Neural progenitor cell (in vitro differentiated cells): ENCODE measurements at regions not wholly inside any gene's neighbourhood (a gene's known extent, or its start where the extent isn't known, plus 50 kb on each side); places are given as distances from the start of the nearest gene placed in this dataset.

Experiments used
- DNase-seq: peaks from one replicate; pipeline ENCODE4 v3.0.0-alpha.2; 2016; ENCODE audit warnings: low spot score
- H2AFZ ChIP-seq: fragments of 200-600 bp; sonication (generic); replicated peaks from 2 replicates; pipeline ENCODE4 v1.6.1; 2016; ENCODE audit warnings: antibody characterized with exemption
- H3F3A ChIP-seq: fragments of 200-600 bp; sonication (generic); 2 replicates; pipeline ENCODE4 v1.6.1; 2016; ENCODE audit warnings: antibody characterized with exemption, low read depth
- H3K27ac ChIP-seq: fragments of 200-600 bp; sonication (generic); 2 replicates; pipeline ENCODE4 v1.5.1; 2016; ENCODE audit warnings: mild to moderate bottlenecking
- H3K27me3 ChIP-seq: fragments of 200-600 bp; sonication (generic); 2 replicates; pipeline ENCODE4 v1.6.1; 2016; ENCODE audit warnings: mild to moderate bottlenecking, moderate library complexity
- H3K36me3 ChIP-seq: fragments of 200-600 bp; sonication (generic); 2 replicates; pipeline ENCODE4 v1.5.1; 2016
- H3K4me1 ChIP-seq: fragments of 200-600 bp; sonication (generic); 2 replicates; pipeline ENCODE4 v1.6.1; 2016; ENCODE audit warnings: mixed run types
- H3K4me2 ChIP-seq: fragments of 200-600 bp; sonication (generic); 2 replicates; pipeline ENCODE4 v1.6.1; 2016
- H3K4me3 ChIP-seq: fragments of 200-600 bp; sonication (generic); 2 replicates; pipeline ENCODE4 v1.5.1; 2016
- H3K79me2 ChIP-seq: fragments of 200-600 bp; sonication (generic); 2 replicates; pipeline ENCODE4 v1.6.1; 2016; ENCODE audit warnings: low read depth
- H3K9ac ChIP-seq: fragments of 200-600 bp; sonication (generic); 2 replicates; pipeline ENCODE4 v1.6.1; 2016
- H3K9me3 ChIP-seq: fragments of 200-600 bp; sonication (generic); 2 replicates; pipeline ENCODE4 v1.5.1; 2016; ENCODE audit warnings: low read depth
- H4K20me1 ChIP-seq: fragments of 200-600 bp; sonication (generic); 2 replicates; pipeline ENCODE4 v1.6.1; 2016; ENCODE audit warnings: low read depth
- H3K27ac Mint-ChIP-seq: 3 replicates; pipeline ENCODE4 v1.8.0; 2021; ENCODE audit warnings: mixed read lengths
- H3K27me3 Mint-ChIP-seq: 2 replicates; pipeline ENCODE4 v1.8.0; 2022; ENCODE audit warnings: low read depth, mild to moderate bottlenecking, inconsistent platforms, moderate library complexity, mixed read lengths; ENCODE audit not compliant: insufficient read depth
- H3K36me3 Mint-ChIP-seq: 3 replicates; pipeline ENCODE4 v1.8.0; 2021; ENCODE audit warnings: mixed read lengths
- H3K4me1 Mint-ChIP-seq: 3 replicates; pipeline ENCODE4 v1.8.0; 2021; ENCODE audit warnings: mixed read lengths
- H3K4me3 Mint-ChIP-seq: 3 replicates; pipeline ENCODE4 v1.8.0; 2021; ENCODE audit warnings: mild to moderate bottlenecking, moderate library complexity, mixed read lengths
- H3K9me3 Mint-ChIP-seq: 3 replicates; pipeline ENCODE4 v1.8.0; 2020; ENCODE audit warnings: mixed read lengths
- CTCF ChIP-seq: fragments of 200-600 bp; sonication (generic); IDR thresholded peaks from 2 replicates; pipeline ENCODE4 v1.5.1; 2017; ENCODE audit warnings: antibody characterized with exemption, mild to moderate bottlenecking
- EZH2 ChIP-seq: fragments of 200-600 bp; sonication (generic); IDR thresholded peaks from 2 replicates; pipeline ENCODE4 v1.6.1; 2017; ENCODE audit warnings: antibody characterized with exemption, mild to moderate bottlenecking, moderate library complexity
- EZH2phosphoT487 ChIP-seq: fragments of 200-600 bp; sonication (generic); IDR thresholded peaks from 2 replicates; pipeline ENCODE4 v1.6.1; 2017; ENCODE audit warnings: antibody characterized with exemption

GRCh38 chr1:220430586-220430985 is 97.3 kb upstream of the MARK1 start:
- Histone ChIP-seq H3K4me3 (no peak overlapping the region), H3K9me3 (no peaks in the 10 kb centered on the region), H4K20me1 (no peaks in the 10 kb centered on the region), H3K79me2 (no peaks in the 10 kb centered on the region), H3K9ac (no peak overlapping the region), H3K27ac (no peak overlapping the region), H3K27me3 (no peaks in the 10 kb centered on the region), H3K4me2 (no peak overlapping the region), H3F3A (no peaks in the 10 kb centered on the region), H2AFZ (no peak overlapping the region), H3K36me3 (no peaks in the 10 kb centered on the region), H3K4me1 (no peaks in the 10 kb centered on the region)
- Mint-ChIP-seq H3K36me3 (no peaks in the 10 kb centered on the region), H3K27me3 (peaks cover 2% of the 10 kb centered on the region), H3K27ac (no peak overlapping the region), H3K4me3 (no peak overlapping the region), H3K9me3 (no peaks in the 10 kb centered on the region), H3K4me1 (no peaks in the 10 kb centered on the region)
- no peak for TF ChIP-seq CTCF
- TF ChIP-seq EZH2 = no peak
- no peak for TF ChIP-seq EZH2phosphoT487
- no peak for DNase-seq

GRCh38 chr1:220430059-220430458 is 97.9 kb upstream of the MARK1 start:
- Histone ChIP-seq H2AFZ (no peak overlapping the region), H4K20me1 (no peaks in the 10 kb centered on the region), H3F3A (no peaks in the 10 kb centered on the region), H3K79me2 (no peaks in the 10 kb centered on the region), H3K27ac (no peak overlapping the region), H3K4me2 (no peak overlapping the region), H3K4me1 (no peaks in the 10 kb centered on the region), H3K27me3 (no peaks in the 10 kb centered on the region), H3K4me3 (no peak overlapping the region), H3K9me3 (no peaks in the 10 kb centered on the region), H3K36me3 (no peaks in the 10 kb centered on the region), H3K9ac (no peak overlapping the region)
- Mint-ChIP-seq H3K27me3 (peaks cover 2% of the 10 kb centered on the region), H3K4me1 (no peaks in the 10 kb centered on the region), H3K9me3 (no peaks in the 10 kb centered on the region), H3K27ac (no peak overlapping the region), H3K4me3 (no peak overlapping the region), H3K36me3 (no peaks in the 10 kb centered on the region)
- peak; percentile 34 for DNase-seq
- TF ChIP-seq EZH2phosphoT487 = no peak
- TF ChIP-seq EZH2 = no peak
- no peak for TF ChIP-seq CTCF

GRCh38 chr1:220426989-220427388 is 100.9 kb upstream of the MARK1 start:
- Histone ChIP-seq H3K4me1 (no peaks in the 10 kb centered on the region), H3K27me3 (no peaks in the 10 kb centered on the region), H3F3A (no peaks in the 10 kb centered on the region), H4K20me1 (no peaks in the 10 kb centered on the region), H3K79me2 (no peaks in the 10 kb centered on the region), H3K27ac (no peak overlapping the region), H3K4me2 (no peak overlapping the region), H3K4me3 (no peak overlapping the region), H3K9ac (no peak overlapping the region), H2AFZ (no peak overlapping the region), H3K9me3 (no peaks in the 10 kb centered on the region), H3K36me3 (no peaks in the 10 kb centered on the region)
- TF ChIP-seq EZH2phosphoT487 = no peak
- TF ChIP-seq CTCF = no peak
- no peaks in the 10 kb centered on the region for H3K9me3 Mint-ChIP-seq
- no peak overlapping the region for H3K27ac Mint-ChIP-seq
- no peak for DNase-seq
- no peaks in the 10 kb centered on the region for H3K27me3 Mint-ChIP-seq
- no peaks in the 10 kb centered on the region for H3K4me1 Mint-ChIP-seq
- no peaks in the 10 kb centered on the region for H3K36me3 Mint-ChIP-seq
- no peak overlapping the region for H3K4me3 Mint-ChIP-seq

GRCh38 chr1:220425852-220426251 is 102.1 kb upstream of the MARK1 start:
- Mint-ChIP-seq H3K27ac (no peak overlapping the region), H3K9me3 (no peaks in the 10 kb centered on the region), H3K36me3 (no peaks in the 10 kb centered on the region), H3K4me1 (no peaks in the 10 kb centered on the region), H3K4me3 (no peak overlapping the region), H3K27me3 (no peaks in the 10 kb centered on the region)
- Histone ChIP-seq H3K9me3 (no peaks in the 10 kb centered on the region), H4K20me1 (no peaks in the 10 kb centered on the region), H3K27me3 (no peaks in the 10 kb centered on the region), H3F3A (no peaks in the 10 kb centered on the region), H3K36me3 (no peaks in the 10 kb centered on the region), H3K4me3 (no peak overlapping the region), H3K4me1 (no peaks in the 10 kb centered on the region), H3K9ac (no peak overlapping the region), H3K27ac (no peak overlapping the region), H2AFZ (no peak overlapping the region), H3K79me2 (no peaks in the 10 kb centered on the region), H3K4me2 (no peak overlapping the region)
- DNase-seq = no peak
- TF ChIP-seq CTCF (no peak), EZH2phosphoT487 (no peak), EZH2 (no peak)
